HEK293 (cell line): ENCODE measurements at regions not wholly inside any gene's neighbourhood (a gene's known extent, or its start where the extent isn't known, plus 50 kb on each side); places are given as distances from the start of the nearest gene placed in this dataset.

ENCODE experiments used
- CTCF ChIA-PET: fragments of 350-600 bp; formaldehyde crosslinking; extraction: SDS; loops from one replicate; lab custom pipeline; 2021; ENCODE audit warnings: antibody characterized with exemption; lab: Yijun Ruan, JAX
- POLR2A ChIA-PET: fragments of 300-600 bp; formaldehyde crosslinking; extraction: SDS; loops from one replicate; lab custom pipeline; 2020; ENCODE audit warnings: antibody characterized with exemption, inconsistent platforms; lab: Yijun Ruan, JAX
- H3K27ac ChIP-seq: fragments of 200-500 bp; sonication (Bioruptor generic); 2 replicates; pipeline ENCODE4 v1.5.1; 2014; ENCODE audit warnings: low read depth, low read length, control low read depth, inconsistent platforms; ENCODE audit errors: extremely low read depth
- H3K36me3 ChIP-seq, 2 experiments: fragments of 200-500 bp in 1 of 2; sonication (Bioruptor generic) in 1 of 2; 1 replicate in 1 of 2; 2 replicates in 1 of 2; pipeline ENCODE4 v1.5.1; 2014 to 2017; ENCODE audit warnings: inconsistent platforms in 2 of 2, low read length in 2 of 2; ENCODE audit not compliant: control insufficient read depth in 2 of 2, insufficient read depth in 1 of 2
- H3K4me1 ChIP-seq: fragments of 200-500 bp; sonication (Bioruptor generic); 2 replicates; pipeline ENCODE4 v1.5.1; 2014; ENCODE audit warnings: mild to moderate bottlenecking, low read length, inconsistent platforms; ENCODE audit not compliant: control insufficient read depth, insufficient read depth
- H3K4me3 ChIP-seq: 2 replicates; pipeline ENCODE4 v1.5.1; 2011; ENCODE audit warnings: low read depth, mild to moderate bottlenecking, control low read depth, low read length, moderate library complexity
- H3K9me3 ChIP-seq: fragments of 200-500 bp; sonication (Bioruptor generic); 2 replicates; pipeline ENCODE4 v1.5.1; 2014; ENCODE audit warnings: low read depth, low read length, inconsistent platforms; ENCODE audit not compliant: control insufficient read depth, insufficient read depth
- AEBP2 ChIP-seq: fragments of 450-650 bp; formaldehyde crosslinking; IDR thresholded peaks from 2 replicates; pipeline ENCODE4 v1.5.1; 2016; ENCODE audit warnings: missing biosample characterization, missing genetic modification characterization, borderline replicate concordance
- ATF2 ChIP-seq: fragments of 450-650 bp; formaldehyde crosslinking; IDR thresholded peaks from 2 replicates; pipeline ENCODE4 v1.5.1; 2016; ENCODE audit warnings: missing biosample characterization, missing genetic modification characterization, low read depth
- GLI2 ChIP-seq: fragments of 450-650 bp; formaldehyde crosslinking; IDR thresholded peaks from 2 replicates; pipeline ENCODE4; 2017; ENCODE audit warnings: missing biosample characterization, missing genetic modification characterization, low read depth, borderline replicate concordance
- GLIS2 ChIP-seq: fragments of 450-650 bp; formaldehyde crosslinking; IDR thresholded peaks from 2 replicates; pipeline ENCODE4 v1.5.1; 2016; ENCODE audit warnings: missing biosample characterization, missing genetic modification characterization
- MZF1 ChIP-seq: fragments of 450-650 bp; formaldehyde crosslinking; IDR thresholded peaks from 2 replicates; pipeline ENCODE4 v1.5.1; 2017; ENCODE audit warnings: missing biosample characterization, missing genetic modification characterization, borderline replicate concordance
- PATZ1 ChIP-seq: fragments of 450-650 bp; formaldehyde crosslinking; IDR thresholded peaks from 2 replicates; pipeline ENCODE4 v1.5.1; 2016; ENCODE audit warnings: missing biosample characterization, missing genetic modification characterization
- PRDM1 ChIP-seq: fragments of 450-650 bp; formaldehyde crosslinking; IDR thresholded peaks from 2 replicates; pipeline ENCODE4; 2016; ENCODE audit warnings: missing biosample characterization, missing genetic modification characterization
- PRDM6 ChIP-seq: fragments of 450-650 bp; formaldehyde crosslinking; IDR thresholded peaks from 2 replicates; pipeline ENCODE4 v1.5.1; 2017; ENCODE audit warnings: missing biosample characterization, missing genetic modification characterization
- SETDB1 ChIP-seq: IDR thresholded peaks from one replicate; pipeline ENCODE4 v1.6.1; 2017; ENCODE audit warnings: mild to moderate bottlenecking, low read length, moderate library complexity, mixed read lengths; ENCODE audit not compliant: insufficient read length
- YY2 ChIP-seq: fragments of 450-650 bp; formaldehyde crosslinking; IDR thresholded peaks from 2 replicates; pipeline ENCODE4 v1.5.1; 2016; ENCODE audit warnings: missing biosample characterization, missing genetic modification characterization
- ZBTB49 ChIP-seq: fragments of 450-650 bp; formaldehyde crosslinking; IDR thresholded peaks from 2 replicates; pipeline ENCODE4 v1.5.1; 2016; ENCODE audit warnings: missing biosample characterization, missing genetic modification characterization, low read depth
- ZBTB8A ChIP-seq: fragments of 450-650 bp; formaldehyde crosslinking; IDR thresholded peaks from 2 replicates; pipeline ENCODE4 v1.5.1; 2016; ENCODE audit warnings: missing biosample characterization, missing genetic modification characterization
- ZNF169 ChIP-seq: fragments of 450-650 bp; formaldehyde crosslinking; IDR thresholded peaks from 2 replicates; pipeline ENCODE4 v1.5.1; 2016; ENCODE audit warnings: missing biosample characterization, missing genetic modification characterization
- ZNF2 ChIP-seq: fragments of 450-650 bp; formaldehyde crosslinking; IDR thresholded peaks from 2 replicates; pipeline ENCODE4 v1.5.1; 2016; ENCODE audit warnings: missing biosample characterization, missing genetic modification characterization
- ZNF211 ChIP-seq: fragments of 450-650 bp; formaldehyde crosslinking; IDR thresholded peaks from 2 replicates; pipeline ENCODE4 v1.5.1; 2016; ENCODE audit warnings: low read depth, missing biosample characterization, missing genetic modification characterization
- ZNF24 ChIP-seq: fragments of 450-650 bp; formaldehyde crosslinking; IDR thresholded peaks from 2 replicates; pipeline ENCODE4 v1.5.1; 2016; ENCODE audit warnings: missing biosample characterization, missing genetic modification characterization
- ZNF266 ChIP-seq: fragments of 450-650 bp; formaldehyde crosslinking; IDR thresholded peaks from 2 replicates; pipeline ENCODE4 v1.5.1; 2016; ENCODE audit warnings: missing biosample characterization, missing genetic modification characterization, low read depth
- ZNF302 ChIP-seq: fragments of 450-650 bp; formaldehyde crosslinking; IDR thresholded peaks from 2 replicates; pipeline ENCODE4 v1.5.1; 2016; ENCODE audit warnings: missing biosample characterization, missing genetic modification characterization, low read depth
- ZNF513 ChIP-seq: fragments of 450-650 bp; IDR thresholded peaks from 2 replicates; pipeline ENCODE4 v1.5.1; 2018; ENCODE audit warnings: missing biosample characterization, missing genetic modification characterization
- ZNF529 ChIP-seq: fragments of 450-650 bp; formaldehyde crosslinking; IDR thresholded peaks from 2 replicates; pipeline ENCODE4 v1.5.1; 2017; ENCODE audit warnings: missing genetic modification characterization, missing biosample characterization; ENCODE audit not compliant: insufficient replicate concordance
- ZNF639 ChIP-seq: fragments of 450-650 bp; formaldehyde crosslinking; IDR thresholded peaks from 2 replicates; pipeline ENCODE4 v1.5.1; 2016; ENCODE audit warnings: missing biosample characterization, missing genetic modification characterization
- ZNF701 ChIP-seq: fragments of 450-650 bp; formaldehyde crosslinking; IDR thresholded peaks from 2 replicates; pipeline ENCODE4 v1.5.1; 2016; ENCODE audit warnings: missing biosample characterization, missing genetic modification characterization
- ZNF785 ChIP-seq: fragments of 450-650 bp; formaldehyde crosslinking; IDR thresholded peaks from 2 replicates; pipeline ENCODE4 v1.5.1; 2016; ENCODE audit warnings: missing biosample characterization, missing genetic modification characterization
- ZSCAN30 ChIP-seq: fragments of 450-650 bp; IDR thresholded peaks from 2 replicates; pipeline ENCODE4 v1.5.1; 2018; ENCODE audit warnings: missing biosample characterization, mild to moderate bottlenecking, missing genetic modification characterization, moderate library complexity

GRCh38 chr12:13273850-13274249 is 77.3 kb downstream of the EMP1 start:
- ChIA-PET CTCF (interaction anchor here (0.7 to 2.2 kb wide), 4 partner anchors 18 to 261 kb away, joined by 3 to 12 read pairs (median 6); no protein-coding TSS in a partner anchor), POLR2A (no interaction called here)
- H3K27ac ChIP-seq = no peak overlapping the region
- no peaks in the 10 kb centered on the region for H3K9me3 ChIP-seq
- H3K36me3 ChIP-seq = no peaks in the 10 kb centered on the region
- no peak overlapping the region for H3K4me3 ChIP-seq
- H3K4me1 ChIP-seq = no peaks in the 10 kb centered on the region
- TF ChIP-seq PATZ1 (tag by site-specific recombination) = no peak
- no peak for TF ChIP-seq ZNF701 (tag by site-specific recombination)
- TF ChIP-seq ZBTB49 (tag by site-specific recombination) = no peak
- no peak for TF ChIP-seq YY2 (tag by site-specific recombination)
- no peak for TF ChIP-seq ZNF785
- no peak for TF ChIP-seq SETDB1
- no peak for TF ChIP-seq GLIS2
- TF ChIP-seq GLI2 (tag by site-specific recombination) = no peak
- TF ChIP-seq ZBTB8A (tag by site-specific recombination) = no peak
- TF ChIP-seq ATF2 (tag by site-specific recombination) = no peak
- no peak for TF ChIP-seq ZNF513 (tag by site-specific recombination)
- TF ChIP-seq ZNF2 (tag by site-specific recombination) = no peak
- TF ChIP-seq MZF1 (tag by site-specific recombination) = no peak

GRCh38 chr12:13273097-13273496 is 76.6 kb downstream of the EMP1 start:
- POLR2A ChIA-PET = no interaction called here
- Histone ChIP-seq H3K9me3 (no peaks in the 10 kb centered on the region), H3K36me3 (no peaks in the 10 kb centered on the region), H3K4me1 (no peaks in the 10 kb centered on the region), H3K27ac (no peak overlapping the region), H3K4me3 (no peak overlapping the region)
- CTCF ChIA-PET = interaction anchor here (0.7 to 2.2 kb wide), 4 partner anchors 17 to 466 kb away, joined by 3 to 8 read pairs (median 3); no protein-coding TSS in a partner anchor
- TF ChIP-seq ZNF211 (tag by site-specific recombination) (no peak), ZNF302 (no peak), ZNF24 (no peak), PRDM6 (tag by site-specific recombination) (no peak), AEBP2 (tag by site-specific recombination) (no peak), ZNF266 (tag by site-specific recombination) (no peak), ZNF529 (no peak), ZNF169 (tag by site-specific recombination) (no peak), ZNF639 (tag by site-specific recombination) (no peak), PRDM1 (tag by site-specific recombination) (no peak), ZSCAN30 (tag by site-specific recombination) (no peak)
